Panc1 (cell line): ENCODE measurements at regions not wholly inside any gene's neighbourhood (a gene's known extent, or its start where the extent isn't known, plus 50 kb on each side); places are given as distances from the start of the nearest gene placed in this dataset.

Experiments
- ATAC-seq: fragments of 200-7000 bp; cut with Tn5 transposase; 2 replicates; pipeline ENCODE4 v1.9.1; 2020; ENCODE audit warnings: mild to moderate bottlenecking, moderate library complexity
- BruUV-seq: library from RNA; stranded (reverse); fragments of 400-500 nt; replicated peaks from 2 replicates; lab custom pipeline; 2021; lab: Mats Ljungman, UMichigan
- CTCF ChIA-PET: fragments of 300-600 bp; sonication (Branson Sonifier 250); formaldehyde crosslinking; loops from one replicate; lab custom pipeline; 2022; ENCODE audit warnings: antibody characterized with exemption; lab: Charles Lee
- POLR2A ChIA-PET: fragments of 300-600 bp; sonication (Branson Sonifier 250); formaldehyde crosslinking; loops from one replicate; lab custom pipeline; 2022; ENCODE audit warnings: antibody characterized with exemption; lab: Charles Lee
- DNase-seq: peaks from one replicate; pipeline ENCODE4 v3.0.0-alpha.2; 2010; ENCODE audit warnings: low read depth, low spot score
- H3K27ac ChIP-seq: 2 replicates; pipeline ENCODE4 v1.5.1; 2011; ENCODE audit warnings: mild to moderate bottlenecking, low read length, inconsistent platforms
- H3K27me3 ChIP-seq: fragments of 200-500 bp; sonication (Bioruptor generic); 2 replicates; pipeline ENCODE4 v1.6.0; 2014; ENCODE audit warnings: low read length, inconsistent platforms; ENCODE audit not compliant: control insufficient read depth, insufficient read depth
- H3K36me3 ChIP-seq: fragments of 200-500 bp; sonication (Bioruptor generic); 2 replicates; pipeline ENCODE4 v1.5.1; 2014; ENCODE audit warnings: inconsistent platforms, mild to moderate bottlenecking, low read length, moderate library complexity; ENCODE audit not compliant: control insufficient read depth, insufficient read depth
- H3K4me1 ChIP-seq: 2 replicates; pipeline ENCODE4 v1.5.1; 2011; ENCODE audit warnings: inconsistent platforms, mild to moderate bottlenecking, low read length, moderate library complexity; ENCODE audit not compliant: control insufficient read depth, insufficient read depth
- H3K4me3 ChIP-seq, 2 experiments: 2 replicates each; pipeline ENCODE4 v1.5.1; 2011 to 2012; ENCODE audit warnings: low read depth in 2 of 2, low read length in 2 of 2, mild to moderate bottlenecking in 2 of 2, inconsistent platforms in 1 of 2, moderate library complexity in 1 of 2
- H3K9me3 ChIP-seq: fragments of 200-500 bp; sonication (Bioruptor generic); 2 replicates; pipeline ENCODE4 v1.5.1; 2014; ENCODE audit warnings: low read depth, mild to moderate bottlenecking, inconsistent platforms, low read length, moderate library complexity; ENCODE audit not compliant: control insufficient read depth, insufficient read depth
- POLR2AphosphoS5 ChIP-seq: IDR thresholded peaks from 2 replicates; pipeline ENCODE4 v1.6.1; 2012; ENCODE audit warnings: mild to moderate bottlenecking, low read depth, low read length, moderate library complexity
- SIN3A ChIP-seq: IDR thresholded peaks from 2 replicates; pipeline ENCODE4 v1.6.1; 2012; ENCODE audit warnings: low read depth, mild to moderate bottlenecking, low read length, moderate library complexity, borderline replicate concordance; ENCODE audit not compliant: insufficient read depth
- TCF7L2 ChIP-seq: IDR thresholded peaks from 2 replicates; pipeline ENCODE4 v1.6.1; 2011; ENCODE audit warnings: mild to moderate bottlenecking, low read depth, low read length, inconsistent platforms
- in situ Hi-C: cut with HindIII; loops from 2 replicates; pipeline ENCODE4 v1.10.0; 2016; ENCODE audit warnings: low sequenced_read_pairs, low pct_unique_long_range_greater_than_20kb
- intact Hi-C: fragments of 100-400 bp; cut with micrococcal nuclease; formaldehyde crosslinking; loops from one replicate; pipeline ENCODE4 v1.10.0; 2022; ENCODE audit not compliant: unreplicated experiment
- TF ChIP-seq, protein P1 (sequence below): fragments of 450-650 bp; IDR thresholded peaks from 2 replicates; pipeline ENCODE4 v1.5.1; 2017; ENCODE audit warnings: mild to moderate bottlenecking
- TF ChIP-seq, protein P2 (sequence below), 2 experiments: IDR thresholded peaks; 2 replicates each; pipeline ENCODE4 v1.6.1; 2011 to 2012; ENCODE audit warnings: low read depth in 2 of 2, control low read depth in 1 of 2, low read length in 1 of 2, mild to moderate bottlenecking in 1 of 2, moderate library complexity in 1 of 2; ENCODE audit not compliant: insufficient read depth in 1 of 2

DNA sequence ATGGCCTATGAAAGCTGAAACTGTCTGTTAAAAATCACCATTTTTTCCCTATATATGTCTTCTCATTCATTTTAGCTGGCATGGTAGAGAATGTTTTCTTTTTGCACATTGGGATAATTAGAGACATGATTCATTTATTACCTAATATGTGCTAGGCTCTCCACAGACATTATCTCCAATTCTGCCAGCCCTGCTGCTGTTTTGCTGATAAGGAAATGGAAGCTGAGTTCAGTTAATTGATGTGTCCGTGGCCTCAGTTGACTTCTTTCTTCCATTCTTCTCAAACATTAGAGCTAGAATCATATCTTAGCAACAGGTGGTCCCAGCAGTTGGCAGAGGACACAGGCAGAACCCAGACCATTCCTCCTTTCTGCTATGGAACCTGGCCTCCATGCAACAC is 644.1 kb upstream of the CITED2 start:
- peak overlapping the region; percentile 19; the same call in 1 of the 2 replicates for H3K27ac ChIP-seq
- H3K9me3 ChIP-seq, result no peaks in the 10 kb centered on the region
- no peaks in the 10 kb centered on the region for H3K4me1 ChIP-seq
- H3K4me3 ChIP-seq, result no peak overlapping the region
- ATAC-seq, result no peak
- ChIA-PET CTCF (no interaction called here), POLR2A (no interaction called here)
- no peaks in the 10 kb centered on the region for H3K27me3 ChIP-seq
- TF ChIP-seq SIN3A (no peak), POLR2AphosphoS5 (no peak), TCF7L2 (no peak)
- TF ChIP-seq, protein P1, sequence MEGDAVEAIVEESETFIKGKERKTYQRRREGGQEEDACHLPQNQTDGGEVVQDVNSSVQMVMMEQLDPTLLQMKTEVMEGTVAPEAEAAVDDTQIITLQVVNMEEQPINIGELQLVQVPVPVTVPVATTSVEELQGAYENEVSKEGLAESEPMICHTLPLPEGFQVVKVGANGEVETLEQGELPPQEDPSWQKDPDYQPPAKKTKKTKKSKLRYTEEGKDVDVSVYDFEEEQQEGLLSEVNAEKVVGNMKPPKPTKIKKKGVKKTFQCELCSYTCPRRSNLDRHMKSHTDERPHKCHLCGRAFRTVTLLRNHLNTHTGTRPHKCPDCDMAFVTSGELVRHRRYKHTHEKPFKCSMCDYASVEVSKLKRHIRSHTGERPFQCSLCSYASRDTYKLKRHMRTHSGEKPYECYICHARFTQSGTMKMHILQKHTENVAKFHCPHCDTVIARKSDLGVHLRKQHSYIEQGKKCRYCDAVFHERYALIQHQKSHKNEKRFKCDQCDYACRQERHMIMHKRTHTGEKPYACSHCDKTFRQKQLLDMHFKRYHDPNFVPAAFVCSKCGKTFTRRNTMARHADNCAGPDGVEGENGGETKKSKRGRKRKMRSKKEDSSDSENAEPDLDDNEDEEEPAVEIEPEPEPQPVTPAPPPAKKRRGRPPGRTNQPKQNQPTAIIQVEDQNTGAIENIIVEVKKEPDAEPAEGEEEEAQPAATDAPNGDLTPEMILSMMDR, result no peak
- TF ChIP-seq, protein P2, sequence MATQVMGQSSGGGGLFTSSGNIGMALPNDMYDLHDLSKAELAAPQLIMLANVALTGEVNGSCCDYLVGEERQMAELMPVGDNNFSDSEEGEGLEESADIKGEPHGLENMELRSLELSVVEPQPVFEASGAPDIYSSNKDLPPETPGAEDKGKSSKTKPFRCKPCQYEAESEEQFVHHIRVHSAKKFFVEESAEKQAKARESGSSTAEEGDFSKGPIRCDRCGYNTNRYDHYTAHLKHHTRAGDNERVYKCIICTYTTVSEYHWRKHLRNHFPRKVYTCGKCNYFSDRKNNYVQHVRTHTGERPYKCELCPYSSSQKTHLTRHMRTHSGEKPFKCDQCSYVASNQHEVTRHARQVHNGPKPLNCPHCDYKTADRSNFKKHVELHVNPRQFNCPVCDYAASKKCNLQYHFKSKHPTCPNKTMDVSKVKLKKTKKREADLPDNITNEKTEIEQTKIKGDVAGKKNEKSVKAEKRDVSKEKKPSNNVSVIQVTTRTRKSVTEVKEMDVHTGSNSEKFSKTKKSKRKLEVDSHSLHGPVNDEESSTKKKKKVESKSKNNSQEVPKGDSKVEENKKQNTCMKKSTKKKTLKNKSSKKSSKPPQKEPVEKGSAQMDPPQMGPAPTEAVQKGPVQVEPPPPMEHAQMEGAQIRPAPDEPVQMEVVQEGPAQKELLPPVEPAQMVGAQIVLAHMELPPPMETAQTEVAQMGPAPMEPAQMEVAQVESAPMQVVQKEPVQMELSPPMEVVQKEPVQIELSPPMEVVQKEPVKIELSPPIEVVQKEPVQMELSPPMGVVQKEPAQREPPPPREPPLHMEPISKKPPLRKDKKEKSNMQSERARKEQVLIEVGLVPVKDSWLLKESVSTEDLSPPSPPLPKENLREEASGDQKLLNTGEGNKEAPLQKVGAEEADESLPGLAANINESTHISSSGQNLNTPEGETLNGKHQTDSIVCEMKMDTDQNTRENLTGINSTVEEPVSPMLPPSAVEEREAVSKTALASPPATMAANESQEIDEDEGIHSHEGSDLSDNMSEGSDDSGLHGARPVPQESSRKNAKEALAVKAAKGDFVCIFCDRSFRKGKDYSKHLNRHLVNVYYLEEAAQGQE (IDR thresholded peaks at IDR 0.05; ENCODE audit: insufficient read depth in 1 of 2, low read depth in 2 of 2, low read length in 1 of 2), result no peak
- no TSS peak for BruUV-seq
- in situ Hi-C loops (no loop called here), intact Hi-C loops (no loop called here)
- no peak for DNase-seq
- H3K36me3 ChIP-seq, result no peaks in the 10 kb centered on the region

DNA sequence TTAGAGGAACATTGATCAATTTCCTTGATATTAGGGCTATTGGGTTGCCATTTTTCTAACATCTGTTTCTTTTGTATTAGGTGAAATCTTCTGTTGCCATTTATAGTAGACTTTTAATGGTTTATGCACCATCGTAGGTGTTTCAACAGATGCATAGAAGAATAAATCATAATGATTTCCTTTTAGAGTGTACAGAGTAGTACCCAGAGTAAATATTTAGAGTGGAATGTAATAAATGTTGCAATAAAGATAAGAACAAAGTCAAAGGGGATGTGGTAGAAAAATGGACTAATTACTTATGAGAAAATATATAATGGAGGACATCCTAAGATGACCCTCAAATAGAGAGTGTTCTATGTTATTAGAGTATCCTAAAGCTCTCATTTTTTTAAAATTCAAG is 643.0 kb upstream of the CITED2 start:
- no peaks in the 10 kb centered on the region for H3K27me3 ChIP-seq
- no peak for DNase-seq
- H3K36me3 ChIP-seq, result no peaks in the 10 kb centered on the region
- no peaks in the 10 kb centered on the region for H3K4me1 ChIP-seq
- ChIA-PET POLR2A (no interaction called here), CTCF (no interaction called here)
- no peak overlapping the region for H3K4me3 ChIP-seq
- no peak overlapping the region for H3K27ac ChIP-seq
- TF ChIP-seq, protein P1, result no peak
- TF ChIP-seq, protein P2 (IDR thresholded peaks at IDR 0.05; ENCODE audit: insufficient read depth in 1 of 2, low read depth in 2 of 2, low read length in 1 of 2), result no peak
- TF ChIP-seq TCF7L2 (no peak), SIN3A (no peak), POLR2AphosphoS5 (no peak)
- no TSS peak for BruUV-seq
- in situ Hi-C loops (no loop called here), intact Hi-C loops (no loop called here)
- no peaks in the 10 kb centered on the region for H3K9me3 ChIP-seq
- ATAC-seq, result no peak
